NCI-H526 treated with DMSO at 0.1 percent for 48 hours (cell line): ENCODE measurements at regions not wholly inside any gene's neighbourhood (a gene's known extent, or its start where the extent isn't known, plus 50 kb on each side); places are given as distances from the start of the nearest gene placed in this dataset.

Experiments used
- DNase-seq: peaks from one replicate; lab custom pipeline; 2025; lab: John Stamatoyannopoulos, UW

DNA sequence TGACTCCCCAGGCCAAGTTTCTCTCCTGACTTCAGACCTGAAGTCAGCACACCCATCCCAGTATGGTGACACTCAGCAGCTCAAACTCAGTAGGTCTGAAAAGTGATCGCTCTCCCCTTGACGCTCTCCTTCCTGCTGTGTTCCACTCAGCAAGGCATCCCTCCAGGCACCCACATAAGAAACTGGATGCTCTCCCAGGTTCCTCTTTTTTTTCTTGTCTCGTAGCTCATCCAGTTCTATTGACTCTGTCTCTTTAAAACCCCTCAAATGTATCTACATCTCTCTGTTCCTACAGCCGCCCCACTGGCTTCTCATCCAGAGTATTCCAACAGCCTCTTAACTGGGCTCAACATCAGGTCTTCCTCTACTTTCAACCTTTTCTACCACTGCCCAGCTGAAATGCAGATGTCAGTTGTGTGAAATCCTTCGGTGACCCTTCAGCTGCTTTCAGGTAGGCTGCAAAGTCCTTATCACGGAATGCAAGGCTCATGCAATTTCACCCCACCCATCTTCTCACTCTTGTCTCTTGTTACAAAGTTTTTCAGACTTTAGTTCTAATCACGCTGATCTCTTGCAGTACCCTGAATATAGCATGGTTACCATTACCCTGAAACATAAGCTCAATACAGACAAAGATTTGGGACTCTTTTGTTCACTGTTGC lies 286.2 kb upstream of the POU3F1 start:
- no peak for DNase-seq

- DNase-seq, result no peak
These were observed 285.1 kb upstream of the POU3F1 start for GRCh38 chr1:38331496-38332210.

GRCh38 chr1:38330799-38331198 lies 284.2 kb upstream of the POU3F1 start:
- no peak for DNase-seq

- no peak for DNase-seq
These were observed 283.1 kb upstream of the POU3F1 start for GRCh38 chr1:38329644-38330043.

GRCh38 chr1:38328278-38329035 lies 281.9 kb upstream of the POU3F1 start:
- no peak for DNase-seq

DNA sequence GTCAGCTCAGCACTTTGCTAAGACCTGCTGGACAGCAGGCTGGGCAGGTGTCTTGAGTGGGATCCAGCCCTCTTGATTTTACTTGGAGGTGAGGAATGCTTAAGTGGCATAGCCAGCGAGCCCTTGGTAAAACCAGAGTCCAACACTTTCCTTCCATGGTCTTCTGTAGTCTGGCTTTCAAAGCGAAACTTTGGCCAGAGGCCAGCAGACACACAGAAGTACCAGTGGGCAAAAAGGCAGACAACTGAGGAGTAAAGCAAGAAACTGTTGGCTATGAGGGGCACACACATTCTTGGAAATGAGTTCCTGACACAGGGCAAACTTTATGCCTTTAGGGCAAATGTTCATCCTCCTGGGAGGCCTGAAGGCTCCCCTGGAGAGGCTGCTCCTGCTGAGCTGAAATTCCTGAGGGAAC lies 281.0 kb upstream of the POU3F1 start:
- no peak for DNase-seq

GRCh38 chr1:38326856-38327255 lies 280.3 kb upstream of the POU3F1 start:
- no peak for DNase-seq

DNA sequence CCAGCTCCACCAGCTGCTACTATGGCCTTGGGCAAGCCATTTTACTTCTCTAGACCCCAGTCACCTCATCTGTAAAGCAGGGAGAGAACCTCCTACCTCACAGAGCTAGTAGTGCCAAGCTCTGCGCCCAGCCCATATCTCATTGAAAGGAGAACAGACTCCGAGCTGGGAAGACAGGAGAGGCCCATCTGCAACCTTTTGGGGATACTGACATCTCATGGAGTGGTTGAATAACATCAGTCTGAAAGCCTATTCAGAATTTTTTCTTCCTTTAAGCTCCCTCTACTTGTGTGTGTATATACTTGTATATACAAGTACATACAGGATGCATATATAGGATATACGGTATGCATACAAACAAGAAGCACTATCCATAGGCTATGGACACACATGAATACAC lies 279.5 kb upstream of the POU3F1 start:
- DNase-seq, result no peak

DNA sequence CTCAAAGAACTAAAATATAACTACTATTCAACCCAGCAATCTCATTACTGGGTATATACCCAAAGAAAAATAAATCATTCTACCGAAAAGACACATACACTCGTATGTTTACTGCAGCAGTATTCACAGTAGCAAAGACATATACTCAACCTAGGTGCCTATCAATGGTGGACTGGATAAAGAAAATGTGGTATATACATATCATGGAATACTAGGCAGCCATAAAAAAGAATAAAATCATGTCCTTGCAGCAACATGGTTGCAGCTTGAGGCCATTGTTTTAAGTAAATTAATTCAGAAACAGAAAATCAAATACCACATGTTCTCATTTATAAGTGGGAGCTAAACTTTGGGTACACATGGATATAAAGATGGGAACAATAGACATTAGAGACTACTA lies 266.2 kb upstream of the POU3F1 start:
- DNase-seq, result no peak

DNA sequence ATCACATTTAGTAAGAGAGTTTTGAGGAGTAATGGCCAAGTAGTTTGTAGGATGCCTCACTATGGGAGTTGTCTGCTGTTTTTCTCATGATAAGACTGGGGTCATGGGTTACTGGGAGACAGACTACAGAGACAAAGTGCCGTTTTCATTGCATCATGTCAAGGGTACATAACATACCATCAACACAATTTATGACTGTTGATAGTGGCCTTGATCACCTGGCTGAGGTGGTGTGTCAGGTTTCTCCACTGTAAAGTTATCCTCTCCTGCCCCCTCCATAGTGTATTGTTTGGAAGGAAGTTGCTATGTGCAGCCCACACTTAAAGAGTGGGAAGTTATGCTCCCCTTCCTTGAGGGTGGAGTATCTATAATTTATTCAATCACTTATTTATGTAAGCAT lies 263.5 kb upstream of the POU3F1 start:
- no peak for DNase-seq

- DNase-seq, result no peak
These were observed 262.2 kb upstream of the POU3F1 start for GRCh38 chr1:38308780-38309179.

- DNase-seq, result no peak
These were observed 259.1 kb upstream of the POU3F1 start for GRCh38 chr1:38305666-38306065.

- peak; percentile 19 for DNase-seq
These were observed 257.2 kb upstream of the POU3F1 start for GRCh38 chr1:38303843-38304242.

DNA sequence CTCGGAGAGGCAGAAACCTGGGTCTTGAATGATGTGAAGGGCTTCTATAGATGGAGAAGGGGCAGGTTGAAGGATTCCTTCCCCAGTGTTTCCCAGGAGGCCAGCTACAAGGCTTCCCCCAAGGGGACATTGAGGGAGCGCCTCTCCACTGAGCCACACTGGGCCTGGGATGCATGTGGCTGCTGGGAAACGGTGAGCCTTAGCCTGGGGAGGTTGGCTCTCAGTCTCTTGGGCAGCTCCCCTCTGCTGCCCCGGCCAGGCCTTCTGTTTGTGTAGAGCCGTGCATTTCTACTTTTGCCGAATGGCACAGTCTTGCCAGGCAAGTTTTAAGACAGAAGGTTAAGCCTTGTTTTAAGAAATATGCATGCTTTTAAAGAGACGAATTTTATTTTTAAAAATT lies 254.4 kb upstream of the POU3F1 start:
- no peak for DNase-seq

GRCh38 chr1:38300616-38301015 lies 254.0 kb upstream of the POU3F1 start:
- no peak for DNase-seq

- DNase-seq, result no peak
These were observed 251.2 kb upstream of the POU3F1 start for GRCh38 chr1:38297842-38298241.

DNA sequence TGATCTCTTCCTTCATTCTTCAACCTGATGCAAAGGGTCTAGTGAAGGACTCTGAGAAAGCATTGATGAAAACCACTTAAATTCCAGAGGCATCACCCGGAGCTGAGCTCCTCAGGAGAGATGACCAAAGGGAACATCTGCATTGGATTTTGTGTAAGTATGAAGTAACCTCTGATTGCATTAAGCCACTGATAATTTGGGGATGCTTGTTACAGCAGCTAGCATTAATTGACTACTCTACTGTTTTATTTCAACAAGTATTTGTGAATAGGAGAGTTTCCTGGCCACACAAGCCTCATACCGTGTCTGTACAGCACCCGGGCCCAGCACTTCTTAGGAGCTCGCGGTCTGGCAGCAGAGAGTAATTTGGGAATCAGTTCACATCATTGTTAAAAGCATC lies 250.7 kb upstream of the POU3F1 start:
- DNase-seq, result no peak

DNA sequence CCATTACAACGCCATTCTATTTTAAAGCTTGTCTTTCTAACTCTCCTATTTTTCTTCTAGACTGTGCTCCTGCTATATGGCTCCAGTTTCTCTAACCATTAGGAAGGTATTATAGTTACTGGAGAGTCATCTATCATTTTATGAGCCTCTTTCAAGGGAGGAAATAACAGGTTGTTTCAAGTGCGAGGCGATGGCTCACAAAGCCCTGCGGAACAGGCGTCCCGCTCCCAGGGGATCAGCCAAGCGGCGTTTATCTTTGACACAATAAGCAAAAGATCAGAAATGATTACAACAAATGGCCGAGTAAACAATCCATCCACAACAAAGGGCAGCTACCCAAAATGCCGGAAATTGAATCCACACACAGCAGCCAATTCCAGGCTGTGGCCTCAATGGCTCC lies 249.5 kb upstream of the POU3F1 start:
- no peak for DNase-seq

DNA sequence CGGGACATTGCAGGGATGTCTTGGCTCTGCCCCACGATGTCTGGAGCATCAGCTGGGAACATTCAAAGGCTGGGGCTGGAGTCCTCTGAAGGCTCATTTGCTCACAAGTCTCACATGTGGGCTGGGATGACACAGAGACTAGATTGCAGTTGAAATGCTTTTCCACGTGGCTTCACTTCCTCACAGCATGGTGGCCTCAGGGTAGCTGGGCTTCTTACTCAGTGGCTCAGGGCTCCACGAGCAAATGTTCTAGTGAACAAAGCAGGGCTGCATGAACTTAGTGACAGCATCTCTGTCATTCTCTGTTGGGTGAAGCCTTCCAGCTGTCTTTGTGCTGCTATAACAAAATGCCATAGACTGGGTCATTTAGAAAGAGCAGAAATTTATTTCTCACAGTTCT lies 247.0 kb upstream of the POU3F1 start:
- DNase-seq, result no peak

DNA sequence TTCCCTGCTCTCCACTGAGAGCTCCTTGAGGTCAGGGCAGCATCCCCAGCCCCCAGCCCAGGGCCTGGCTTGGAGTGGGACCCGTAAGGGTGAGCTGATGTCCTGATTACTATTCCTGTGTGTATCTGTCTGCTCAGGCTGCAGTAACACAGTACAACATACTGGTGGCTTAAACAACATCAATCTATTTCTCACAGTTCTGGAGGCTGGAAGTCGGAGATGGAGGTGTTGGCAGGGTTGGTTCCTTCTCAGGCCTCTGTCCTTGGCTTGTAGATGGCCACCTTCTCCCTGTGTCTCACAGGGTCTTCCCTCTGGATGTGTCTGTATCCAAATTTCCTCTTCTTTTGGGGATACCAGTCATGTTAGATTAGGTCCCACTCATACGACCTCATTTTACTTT lies 246.4 kb upstream of the POU3F1 start:
- no peak for DNase-seq

- DNase-seq, result no peak
These were observed 245.4 kb upstream of the POU3F1 start for GRCh38 chr1:38291906-38292521.

DNA sequence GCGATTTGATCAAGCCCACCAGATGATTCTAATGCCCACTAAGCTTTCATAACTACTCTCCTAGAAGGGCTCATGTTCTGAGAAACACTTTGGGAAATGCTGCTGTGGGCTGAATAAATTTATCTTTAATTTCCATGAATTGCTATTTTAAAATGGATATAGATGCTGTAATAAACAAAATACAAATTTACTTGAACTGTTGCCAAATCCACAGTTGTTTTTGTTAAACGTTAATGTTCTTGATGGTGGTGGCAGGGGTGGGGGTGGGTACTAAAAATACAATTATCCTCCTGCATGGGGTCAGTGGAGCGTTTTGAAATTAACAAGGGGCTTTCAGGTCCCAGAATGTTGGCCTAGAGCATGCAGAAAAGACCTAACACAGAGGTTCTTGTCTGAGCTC lies 244.7 kb upstream of the POU3F1 start:
- no peak for DNase-seq

GRCh38 chr1:38289034-38289433 lies 242.4 kb upstream of the POU3F1 start:
- no peak for DNase-seq
